NT2/D1 (cell line): ENCODE measurements at regions not wholly inside any gene's neighbourhood (a gene's known extent, or its start where the extent isn't known, plus 50 kb on each side); places are given as distances from the start of the nearest gene placed in this dataset.

Experiments used
- SUZ12 ChIP-seq: IDR thresholded peaks from 2 replicates; pipeline ENCODE4 v1.6.1; 2011; ENCODE audit not compliant: insufficient read length, insufficient read depth; ENCODE audit errors: extremely low read depth
- ZNF274 ChIP-seq: IDR thresholded peaks from 2 replicates; pipeline ENCODE4 v1.6.1; 2011; ENCODE audit warnings: mild to moderate bottlenecking, low read depth, low read length

GRCh38 chr4:24689212-24689611 is 104.9 kb upstream of the DHX15 start:
- TF ChIP-seq ZNF274 (no peak), SUZ12 (no peak)
